K562 (cell line): ENCODE measurements at regions not wholly inside any gene's neighbourhood (a gene's known extent, or its start where the extent isn't known, plus 50 kb on each side); places are given as distances from the start of the nearest gene placed in this dataset.

Experiments used
- CCNT2 ChIP-seq: IDR thresholded peaks from 2 replicates; pipeline ENCODE4 v1.6.1; 2011; ENCODE audit warnings: borderline replicate concordance, low read depth, mild to moderate bottlenecking, moderate library complexity, mixed read lengths, low read length; ENCODE audit not compliant: insufficient read length; ENCODE audit errors: extremely low read depth
- MEF2D ChIP-seq: conservative IDR thresholded peaks from 2 replicates; pipeline ENCODE4 v1.6.1; 2016; ENCODE audit warnings: low read depth, missing genetic modification characterization, missing compliant biosample characterization
- PCBP1 ChIP-seq: fragments of 200-400 bp; formaldehyde crosslinking; IDR thresholded peaks from 2 replicates; pipeline ENCODE4 v1.6.1; 2018; ENCODE audit warnings: mild to moderate bottlenecking, low read depth, low read length; ENCODE audit not compliant: poor library complexity, severe bottlenecking
- PREB ChIP-seq: sonication (generic); formaldehyde crosslinking; IDR thresholded peaks from 2 replicates; pipeline ENCODE4 v1.8.1; 2023; ENCODE audit warnings: mild to moderate bottlenecking, missing genetic modification reagents
- PTRF ChIP-seq: fragments of 450-650 bp; IDR thresholded peaks from 2 replicates; pipeline ENCODE4 v1.6.1; 2016; ENCODE audit warnings: mild to moderate bottlenecking, missing genetic modification characterization, missing compliant biosample characterization
- TRIM25 ChIP-seq: fragments of 450-650 bp; IDR thresholded peaks from 2 replicates; pipeline ENCODE4 v1.7.0; 2016; ENCODE audit warnings: borderline replicate concordance
- TF ChIP-seq, protein P1 (sequence below), 2 experiments: fragments of 450-650 bp in 1 of 2; sonication (generic) in 1 of 2; formaldehyde crosslinking in 1 of 2; IDR thresholded peaks in 1 of 2; conservative IDR thresholded peaks in 1 of 2; 2 replicates each; pipeline versions ENCODE4 v1.6.1 to v1.8.1; 2016 to 2023; ENCODE audit warnings: mild to moderate bottlenecking in 2 of 2, moderate library complexity in 2 of 2, inconsistent platforms in 1 of 2, missing genetic modification reagents in 1 of 2

GRCh38 chr11:121800240-121800639 is 315.8 kb downstream of the BLID start (continued):
- no peak for TF ChIP-seq TRIM25
- TF ChIP-seq, protein P1, sequence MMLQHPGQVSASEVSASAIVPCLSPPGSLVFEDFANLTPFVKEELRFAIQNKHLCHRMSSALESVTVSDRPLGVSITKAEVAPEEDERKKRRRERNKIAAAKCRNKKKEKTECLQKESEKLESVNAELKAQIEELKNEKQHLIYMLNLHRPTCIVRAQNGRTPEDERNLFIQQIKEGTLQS (IDR thresholded peaks at IDR 0.05), result no peak
- TF ChIP-seq, protein P1 (CRISPR knock-in tag; conservative IDR thresholded peaks at IDR 0.05), result no peak
- no peak for TF ChIP-seq CCNT2
- TF ChIP-seq PREB (CRISPR knock-in tag), result no peak
- no peak for TF ChIP-seq PTRF (tag)
- TF ChIP-seq MEF2D, result no peak
- no peak for TF ChIP-seq PCBP1
- TF ChIP-seq, all 486 proteins: peak for 0
